K562 (cell line): ENCODE measurements at regions not wholly inside any gene's neighbourhood (a gene's known extent, or its start where the extent isn't known, plus 50 kb on each side); places are given as distances from the start of the nearest gene placed in this dataset.

Experiments used
- ATAC-seq: fragments of 200-7000 bp; cut with Tn5 transposase; 3 replicates; pipeline ENCODE4 v1.9.1; 2020; ENCODE audit warnings: moderate library complexity
- BruUV-seq: library from RNA; stranded (reverse); fragments of 400-500 nt; replicated peaks from 2 replicates; lab custom pipeline; 2021; lab: Mats Ljungman, UMichigan
- CTCF ChIA-PET: fragments of 300-600 bp; formaldehyde crosslinking; extraction: SDS; loops from one replicate; lab custom pipeline; 2021; ENCODE audit warnings: low intra/inter-chr PET ratio; lab: Yijun Ruan, JAX
- POLR2A ChIA-PET: fragments of 300-600, 350-650 bp; sonication (Branson Sonifier 250); formaldehyde crosslinking; extraction: SDS; loops from one replicate; lab custom pipeline; 2021; ENCODE audit warnings: antibody characterized with exemption, inconsistent platforms; lab: Yijun Ruan, JAX
- DNase-seq, 4 experiments: peaks; one replicate each; pipeline versions ENCODE4 v3.0.0 to v3.0.0-alpha.2; 2011 to 2018; ENCODE audit warnings: low spot score in 3 of 4, mixed read lengths in 3 of 4; ENCODE audit errors: extremely low read depth in 1 of 4
- FAIRE-seq: peaks from 2 replicates; lab custom pipeline; 2011; peaks lifted over from hg19 to GRCh38; lab: Jason Lieb, UNC
- H2AFZ ChIP-seq: 2 replicates; pipeline ENCODE4 v1.6.0; 2011; ENCODE audit warnings: low read depth, low read length, control low read depth, inconsistent platforms
- H3K27ac ChIP-seq: fragments of 200-600 bp; 3 replicates; pipeline ENCODE4 v1.8.0; 2011; ENCODE audit warnings: low read depth, mild to moderate bottlenecking, control low read depth, inconsistent platforms, low read length, moderate library complexity, mixed read lengths; ENCODE audit errors: extremely low read depth
- H3K27me3 ChIP-seq, 2 experiments: fragments of 300-600 bp in 1 of 2; 2 replicates in 1 of 2; 3 replicates in 1 of 2; pipeline versions ENCODE4 v1.6.0 to v1.8.0; 2011; ENCODE audit warnings: inconsistent platforms in 2 of 2, low read length in 2 of 2, mild to moderate bottlenecking in 1 of 2, mixed read lengths in 1 of 2, moderate library complexity in 1 of 2; ENCODE audit not compliant: control insufficient read depth in 2 of 2, insufficient read depth in 2 of 2
- H3K36me3 ChIP-seq: fragments of 300-600 bp; 3 replicates; pipeline ENCODE4 v1.8.0; 2011; ENCODE audit warnings: mild to moderate bottlenecking, low read length, inconsistent platforms; ENCODE audit not compliant: control insufficient read depth, insufficient read depth
- H3K4me1 ChIP-seq, 2 experiments: fragments of 200-600 bp in 1 of 2; replicated peaks in 1 of 2; 2 replicates in 1 of 2; 3 replicates in 1 of 2; pipeline versions ENCODE4 v1.5.1 to v1.8.0; 2011; ENCODE audit warnings: inconsistent platforms in 2 of 2, low read length in 2 of 2, mild to moderate bottlenecking in 1 of 2, mixed read lengths in 1 of 2, moderate library complexity in 1 of 2; ENCODE audit not compliant: control insufficient read depth in 2 of 2, insufficient read depth in 2 of 2
- H3K4me2 ChIP-seq: 2 replicates; pipeline ENCODE4 v1.6.1; 2011; ENCODE audit warnings: low read length, control low read depth, inconsistent platforms, mixed read lengths; ENCODE audit not compliant: insufficient read depth
- H3K4me3 ChIP-seq: fragments of 200-600 bp; sonication (generic), shearing (Covaris generic); 2 replicates; pipeline ENCODE4 v1.5.1; 2016; ENCODE audit warnings: control low read depth, inconsistent platforms
- H3K79me2 ChIP-seq: fragments of 200-600 bp; 3 replicates; pipeline ENCODE4 v1.8.0; 2011; ENCODE audit warnings: low read length, inconsistent platforms; ENCODE audit not compliant: control insufficient read depth, insufficient read depth
- H3K9ac ChIP-seq, 2 experiments: 2 replicates each; pipeline versions ENCODE4 v1.6.0 to v1.6.1; 2011; ENCODE audit warnings: low read depth in 2 of 2, low read length in 2 of 2, control low read depth in 1 of 2, inconsistent platforms in 1 of 2, mild to moderate bottlenecking in 1 of 2, mixed read lengths in 1 of 2; ENCODE audit not compliant: insufficient read depth in 1 of 2
- H3K9me1 ChIP-seq: one replicate; pipeline ENCODE4 v1.6.0; 2011; ENCODE audit warnings: inconsistent platforms, mild to moderate bottlenecking, low read length, moderate library complexity; ENCODE audit not compliant: control insufficient read depth, insufficient read depth
- H3K9me3 ChIP-seq: replicated peaks from 2 replicates; pipeline ENCODE4 v1.5.1; 2011; ENCODE audit warnings: low read depth, low read length, inconsistent platforms; ENCODE audit not compliant: control insufficient read depth, insufficient read depth
- H4K20me1 ChIP-seq: replicated peaks from 2 replicates; pipeline ENCODE4 v1.6.1; 2011; ENCODE audit warnings: low read length, inconsistent platforms, mixed read lengths; ENCODE audit not compliant: control insufficient read depth, insufficient read depth
- CUX1 ChIP-seq: fragments of 200-800 bp; sonication (Bioruptor generic); IDR thresholded peaks from 2 replicates; pipeline ENCODE4 v1.6.1; 2016; ENCODE audit warnings: missing genetic modification characterization, missing compliant biosample characterization
- FOXM1 ChIP-seq, 2 experiments: fragments of 450-650 bp in 1 of 2; sonication (generic) in 1 of 2; formaldehyde crosslinking in 1 of 2; IDR thresholded peaks; 2 replicates each; pipeline versions ENCODE4 v1.6.1 to v1.9.0; 2017 to 2022; ENCODE audit warnings: low read depth in 2 of 2, mild to moderate bottlenecking in 2 of 2, missing genetic modification reagents in 1 of 2, moderate library complexity in 1 of 2
- TCFL5 ChIP-seq: fragments of 250-450 bp; sonication (Bioruptor Pico); conservative IDR thresholded peaks from 2 replicates; pipeline ENCODE4 v1.6.1; 2021; ENCODE audit warnings: mild to moderate bottlenecking, moderate library complexity, matching md5 sums
- XRCC3 ChIP-seq: fragments of 450-650 bp; IDR thresholded peaks from 2 replicates; pipeline ENCODE4 v1.6.1; 2017; ENCODE audit warnings: mild to moderate bottlenecking, moderate library complexity
- ZFX ChIP-seq: sonication (generic); formaldehyde crosslinking; IDR thresholded peaks from 2 replicates; pipeline ENCODE4 v1.8.0; 2022; ENCODE audit warnings: mild to moderate bottlenecking, missing genetic modification reagents, moderate library complexity
- ZNF12 ChIP-seq: sonication (generic); formaldehyde crosslinking; IDR thresholded peaks from 2 replicates; pipeline ENCODE4 v1.4.0; 2020; ENCODE audit warnings: mild to moderate bottlenecking, missing genetic modification reagents
- WGBS: fragments of 100-300 bp; shearing (Covaris generic); methylation state at CpG from one replicate; pipeline ENCODE4 v1.1.6; 2016; ENCODE audit warnings: low coverage, mixed read lengths; ENCODE audit not compliant: insufficient coverage; ENCODE audit errors: missing lambda C conversion rate; 5-methylcytosine and 5-hydroxymethylcytosine counted together
- in situ Hi-C: fragments of 300-500 bp; cut with MboI; formaldehyde crosslinking; loops from 4 replicates; pipeline ENCODE4 v1.15.0; 2018; ENCODE audit warnings: inconsistent platforms, mixed read lengths
- intact Hi-C: fragments of 100-400 bp; cut with micrococcal nuclease; formaldehyde crosslinking; loops from 2 replicates; pipeline ENCODE4 v1.14.2; 2022
- TF ChIP-seq, protein P1 (sequence below), 2 experiments: fragments of 450-650 bp; IDR thresholded peaks; 2 replicates each; pipeline ENCODE4 v1.6.1; 2016
- TF ChIP-seq, protein P2 (sequence below): fragments of 450-650 bp; IDR thresholded peaks from one replicate; pipeline ENCODE4 v1.6.1; 2018; ENCODE audit warnings: mild to moderate bottlenecking, moderate library complexity; ENCODE audit not compliant: partially characterized antibody

- intact Hi-C loops, result no loop called here
- POLR2A ChIA-PET, result no interaction called here
- WGBS, result 0% methylated on average over 4 of the region's 4 CpGs
Observed at GRCh38 chr1:69213644-69214043, 354.1 kb upstream of the LRRC7 start.

DNA sequence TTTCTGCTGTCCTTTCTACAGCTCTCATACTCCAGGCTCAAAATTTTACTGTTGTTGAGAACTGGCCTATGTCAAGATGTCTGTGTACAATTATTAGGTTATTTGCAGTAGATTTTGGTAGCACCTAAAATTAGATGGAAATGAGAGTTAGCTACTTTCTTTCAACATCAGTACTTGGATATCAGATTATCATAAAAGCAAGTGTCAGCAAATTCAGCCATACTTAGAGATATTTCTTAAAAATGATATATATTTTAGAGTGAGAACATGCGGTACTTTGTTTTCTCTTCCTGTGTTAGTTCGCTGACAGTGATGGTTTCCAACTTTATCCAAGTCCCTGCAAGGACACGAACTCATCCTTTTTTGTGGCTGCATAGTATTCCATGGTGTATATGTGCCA lies 351.8 kb upstream of the LRRC7 start:
- ChIA-PET CTCF (no interaction called here), POLR2A (no interaction called here)
- DNase-seq (no peak), ATAC-seq (no peak), FAIRE-seq (no peak)
- Histone ChIP-seq H4K20me1 (no peaks in the 10 kb centered on the region), H2AFZ (no peak overlapping the region), H3K4me2 (no peak overlapping the region), H3K27ac (no peak overlapping the region), H3K27me3 (no peaks in the 10 kb centered on the region), H3K4me1 (no peaks in the 10 kb centered on the region), H3K9me1 (no peaks in the 10 kb centered on the region), H3K4me3 (no peak overlapping the region), H3K79me2 (no peaks in the 10 kb centered on the region), H3K9me3 (no peaks in the 10 kb centered on the region), H3K9ac (no peak overlapping the region), H3K36me3 (no peaks in the 10 kb centered on the region)
- no TSS peak for BruUV-seq
- 5% methylated on average over 3 of the region's 3 CpGs for WGBS
- in situ Hi-C loops, result no loop called here
- intact Hi-C loops, result no loop called here
- TF ChIP-seq ZFX (CRISPR knock-in tag) (no peak), FOXM1 (IDR thresholded peaks at IDR 0.05; ENCODE audit: low read depth) (no peak), FOXM1 (CRISPR knock-in tag; IDR thresholded peaks at IDR 0.05; ENCODE audit: low read depth) (no peak), CUX1 (CRISPR knock-in tag) (no peak)
- TF ChIP-seq, protein P1, sequence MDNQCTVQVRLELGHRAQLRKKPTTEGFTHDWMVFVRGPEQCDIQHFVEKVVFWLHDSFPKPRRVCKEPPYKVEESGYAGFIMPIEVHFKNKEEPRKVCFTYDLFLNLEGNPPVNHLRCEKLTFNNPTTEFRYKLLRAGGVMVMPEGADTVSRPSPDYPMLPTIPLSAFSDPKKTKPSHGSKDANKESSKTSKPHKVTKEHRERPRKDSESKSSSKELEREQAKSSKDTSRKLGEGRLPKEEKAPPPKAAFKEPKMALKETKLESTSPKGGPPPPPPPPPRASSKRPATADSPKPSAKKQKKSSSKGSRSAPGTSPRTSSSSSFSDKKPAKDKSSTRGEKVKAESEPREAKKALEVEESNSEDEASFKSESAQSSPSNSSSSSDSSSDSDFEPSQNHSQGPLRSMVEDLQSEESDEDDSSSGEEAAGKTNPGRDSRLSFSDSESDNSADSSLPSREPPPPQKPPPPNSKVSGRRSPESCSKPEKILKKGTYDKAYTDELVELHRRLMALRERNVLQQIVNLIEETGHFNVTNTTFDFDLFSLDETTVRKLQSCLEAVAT (IDR thresholded peaks at IDR 0.05), result no peak

More at GRCh38 chr1:69213644-69214043, 354.1 kb upstream of the LRRC7 start:
- in situ Hi-C loops, result no loop called here
- TF ChIP-seq TCFL5 (no peak), ZNF12 (no peak), XRCC3 (no peak)
- TF ChIP-seq, protein P2, sequence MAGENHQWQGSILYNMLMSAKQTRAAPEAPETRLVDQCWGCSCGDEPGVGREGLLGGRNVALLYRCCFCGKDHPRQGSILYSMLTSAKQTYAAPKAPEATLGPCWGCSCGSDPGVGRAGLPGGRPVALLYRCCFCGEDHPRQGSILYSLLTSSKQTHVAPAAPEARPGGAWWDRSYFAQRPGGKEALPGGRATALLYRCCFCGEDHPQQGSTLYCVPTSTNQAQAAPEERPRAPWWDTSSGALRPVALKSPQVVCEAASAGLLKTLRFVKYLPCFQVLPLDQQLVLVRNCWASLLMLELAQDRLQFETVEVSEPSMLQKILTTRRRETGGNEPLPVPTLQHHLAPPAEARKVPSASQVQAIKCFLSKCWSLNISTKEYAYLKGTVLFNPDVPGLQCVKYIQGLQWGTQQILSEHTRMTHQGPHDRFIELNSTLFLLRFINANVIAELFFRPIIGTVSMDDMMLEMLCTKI, result no peak
- FAIRE-seq (no peak), DNase-seq (no peak), ATAC-seq (no peak)
- Histone ChIP-seq H3K79me2 (no peaks in the 10 kb centered on the region), H3K9ac (no peak overlapping the region), H4K20me1 (no peaks in the 10 kb centered on the region), H2AFZ (no peak overlapping the region), H3K4me1 (no peaks in the 10 kb centered on the region), H3K27me3 (no peaks in the 10 kb centered on the region), H3K9me3 (no peaks in the 10 kb centered on the region), H3K4me3 (no peak overlapping the region), H3K27ac (no peak overlapping the region), H3K4me2 (no peak overlapping the region), H3K9me1 (no peaks in the 10 kb centered on the region), H3K36me3 (no peaks in the 10 kb centered on the region)
- BruUV-seq, result no TSS peak
- CTCF ChIA-PET, result no interaction called here
